HL-60 (cell line): ENCODE measurements at regions not wholly inside any gene's neighbourhood (a gene's known extent, or its start where the extent isn't known, plus 50 kb on each side); places are given as distances from the start of the nearest gene placed in this dataset.

Source experiments
- REST ChIP-seq: IDR thresholded peaks from 2 replicates; pipeline ENCODE4 v1.6.1; 2012; ENCODE audit warnings: low read depth; ENCODE audit not compliant: insufficient replicate concordance
- TF ChIP-seq, protein P1 (sequence below): IDR thresholded peaks from one replicate; pipeline ENCODE4 v1.5.1; 2011; ENCODE audit warnings: low read length, control low read depth, inconsistent platforms; ENCODE audit not compliant: insufficient read depth

DNA sequence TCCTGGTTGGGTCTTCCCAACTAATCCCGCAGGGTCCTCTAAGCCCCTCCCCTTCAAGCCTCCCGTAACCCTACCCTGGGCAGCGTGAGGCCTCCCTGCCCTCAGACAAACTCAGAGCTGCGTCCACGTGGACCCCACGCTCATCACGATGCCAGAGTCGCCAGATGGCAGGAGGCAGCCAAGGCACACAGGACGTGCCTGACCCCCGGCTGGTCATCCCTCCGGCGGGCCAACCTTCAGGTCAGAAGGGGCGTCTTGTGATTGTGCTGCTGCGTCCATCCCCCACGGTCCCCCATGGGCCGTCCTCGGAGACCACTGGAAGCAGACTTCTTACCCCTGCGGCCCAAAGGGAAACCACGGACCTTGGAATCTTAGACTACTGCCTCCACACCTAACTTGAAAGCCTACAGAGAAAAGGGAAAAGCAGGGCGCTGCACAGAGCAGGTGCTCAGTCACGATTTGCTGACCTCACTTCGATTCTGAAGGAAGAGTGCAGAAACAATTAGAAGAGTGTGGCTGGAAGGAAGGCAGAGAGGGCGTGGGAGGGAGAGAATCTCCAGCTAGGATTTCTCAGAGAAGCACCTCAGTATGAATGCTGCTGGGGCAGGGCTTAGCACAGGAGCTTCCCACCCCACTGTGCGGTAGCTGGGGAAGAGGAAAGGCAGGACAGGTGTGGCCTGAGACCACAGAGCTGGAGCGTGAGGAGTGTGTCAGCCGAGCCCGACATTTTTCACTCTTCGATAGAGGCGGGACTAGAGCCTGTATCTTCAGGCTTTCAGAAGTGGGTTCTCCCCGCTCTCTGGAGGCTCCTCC, 174.8 kb downstream of the ERCC6L2 start:
- TF ChIP-seq, protein P1, sequence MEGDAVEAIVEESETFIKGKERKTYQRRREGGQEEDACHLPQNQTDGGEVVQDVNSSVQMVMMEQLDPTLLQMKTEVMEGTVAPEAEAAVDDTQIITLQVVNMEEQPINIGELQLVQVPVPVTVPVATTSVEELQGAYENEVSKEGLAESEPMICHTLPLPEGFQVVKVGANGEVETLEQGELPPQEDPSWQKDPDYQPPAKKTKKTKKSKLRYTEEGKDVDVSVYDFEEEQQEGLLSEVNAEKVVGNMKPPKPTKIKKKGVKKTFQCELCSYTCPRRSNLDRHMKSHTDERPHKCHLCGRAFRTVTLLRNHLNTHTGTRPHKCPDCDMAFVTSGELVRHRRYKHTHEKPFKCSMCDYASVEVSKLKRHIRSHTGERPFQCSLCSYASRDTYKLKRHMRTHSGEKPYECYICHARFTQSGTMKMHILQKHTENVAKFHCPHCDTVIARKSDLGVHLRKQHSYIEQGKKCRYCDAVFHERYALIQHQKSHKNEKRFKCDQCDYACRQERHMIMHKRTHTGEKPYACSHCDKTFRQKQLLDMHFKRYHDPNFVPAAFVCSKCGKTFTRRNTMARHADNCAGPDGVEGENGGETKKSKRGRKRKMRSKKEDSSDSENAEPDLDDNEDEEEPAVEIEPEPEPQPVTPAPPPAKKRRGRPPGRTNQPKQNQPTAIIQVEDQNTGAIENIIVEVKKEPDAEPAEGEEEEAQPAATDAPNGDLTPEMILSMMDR: no peak
- no peak for TF ChIP-seq REST
